Right kidney (tissue), 1 donor: ENCODE measurements at regions not wholly inside any gene's neighbourhood (a gene's known extent, or its start where the extent isn't known, plus 50 kb on each side); places are given as distances from the start of the nearest gene placed in this dataset.

Experiments used
- DNase-seq: peaks from one replicate; pipeline ENCODE4 v3.0.0-alpha.2; 2016

DNA sequence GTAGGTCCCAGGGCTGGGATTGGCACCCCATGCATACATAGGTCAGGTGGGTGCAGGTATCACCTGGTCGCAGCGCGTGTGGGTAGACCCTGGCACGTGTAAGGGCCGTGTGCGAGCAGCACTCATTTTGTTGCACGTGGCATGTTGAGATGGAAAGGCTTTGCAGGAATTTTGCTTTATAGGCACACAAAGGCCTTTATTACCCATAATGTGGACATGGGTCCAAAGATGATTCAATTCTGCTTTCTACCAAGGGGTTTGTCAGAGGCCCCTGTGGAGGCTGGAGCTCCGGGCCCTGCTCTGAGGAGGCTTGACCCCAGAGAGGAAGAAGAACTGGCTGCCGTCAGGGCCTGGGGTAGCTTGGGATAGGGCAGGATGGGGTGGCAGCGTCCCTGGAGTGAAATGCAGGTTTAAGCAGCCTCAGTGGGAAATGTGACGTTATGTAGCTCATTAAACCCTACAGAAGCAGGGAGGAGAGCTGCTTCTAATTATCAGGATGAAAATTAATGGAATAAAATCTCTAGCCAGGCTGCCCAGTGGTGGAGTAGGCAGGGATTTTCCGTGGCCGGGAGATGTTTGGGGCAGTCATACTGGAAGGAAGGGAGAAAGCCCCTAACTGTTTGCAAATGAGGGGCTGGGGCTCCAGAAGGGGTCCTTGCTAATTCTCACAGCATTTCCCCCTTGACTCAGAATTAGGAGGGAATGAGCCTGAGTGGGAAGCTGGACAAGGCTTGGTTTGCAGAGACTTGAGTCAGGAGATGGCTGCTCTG is 103.3 kb upstream of the PITX1 start:
- DNase-seq: no peak

DNA sequence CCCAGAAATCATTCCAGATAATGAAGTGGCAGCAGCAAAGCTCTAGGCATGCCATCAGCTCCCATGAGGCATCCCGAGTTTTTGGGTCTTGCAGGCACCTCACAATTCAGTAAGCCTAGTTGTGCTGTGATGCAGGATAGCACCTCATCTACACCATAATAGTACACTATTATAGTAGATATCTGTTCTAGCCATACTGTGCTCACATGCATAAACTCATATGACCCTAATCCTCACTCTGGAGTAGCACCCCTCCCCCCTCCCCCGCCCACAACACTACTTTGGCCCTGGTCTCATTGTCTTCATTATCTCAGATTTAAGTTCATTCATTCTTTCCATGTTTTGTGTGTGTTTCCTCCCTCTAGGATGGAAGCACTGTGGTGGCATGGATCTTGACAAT is 102.5 kb upstream of the PITX1 start:
- DNase-seq: no peak

DNA sequence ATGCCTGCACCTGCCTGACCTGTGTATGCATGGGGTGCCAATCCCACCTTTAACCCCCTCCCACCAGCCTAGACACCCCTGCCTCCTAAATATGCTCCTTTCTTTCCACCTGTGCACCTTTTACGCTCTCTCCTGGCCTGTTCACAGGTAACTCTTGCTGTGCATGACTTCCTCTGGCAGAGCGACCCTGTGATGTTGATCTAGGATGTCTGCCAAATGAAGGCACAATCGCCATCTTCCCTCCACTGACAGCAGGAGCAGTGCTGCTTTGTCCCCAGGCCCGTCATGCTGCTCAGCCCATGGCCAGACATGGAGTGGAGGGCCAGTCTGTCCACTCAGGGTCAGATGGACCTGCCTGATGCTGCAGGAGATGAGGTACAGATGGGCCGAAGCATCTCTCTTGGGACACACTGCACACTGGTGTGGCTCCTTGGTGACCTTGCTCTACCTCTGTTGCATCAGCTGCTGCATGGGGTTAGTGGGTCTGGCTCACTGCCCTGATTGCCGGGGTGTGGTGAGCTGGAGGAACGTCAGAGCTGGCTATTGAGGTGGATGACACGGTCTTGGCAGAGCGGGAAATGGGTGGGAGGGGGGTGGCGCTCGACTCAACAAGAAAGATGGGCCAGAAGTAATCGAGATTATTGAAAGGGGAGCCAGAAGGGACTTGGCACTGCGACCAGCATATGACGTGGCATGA is 101.7 kb upstream of the PITX1 start:
- DNase-seq: no peak

DNA sequence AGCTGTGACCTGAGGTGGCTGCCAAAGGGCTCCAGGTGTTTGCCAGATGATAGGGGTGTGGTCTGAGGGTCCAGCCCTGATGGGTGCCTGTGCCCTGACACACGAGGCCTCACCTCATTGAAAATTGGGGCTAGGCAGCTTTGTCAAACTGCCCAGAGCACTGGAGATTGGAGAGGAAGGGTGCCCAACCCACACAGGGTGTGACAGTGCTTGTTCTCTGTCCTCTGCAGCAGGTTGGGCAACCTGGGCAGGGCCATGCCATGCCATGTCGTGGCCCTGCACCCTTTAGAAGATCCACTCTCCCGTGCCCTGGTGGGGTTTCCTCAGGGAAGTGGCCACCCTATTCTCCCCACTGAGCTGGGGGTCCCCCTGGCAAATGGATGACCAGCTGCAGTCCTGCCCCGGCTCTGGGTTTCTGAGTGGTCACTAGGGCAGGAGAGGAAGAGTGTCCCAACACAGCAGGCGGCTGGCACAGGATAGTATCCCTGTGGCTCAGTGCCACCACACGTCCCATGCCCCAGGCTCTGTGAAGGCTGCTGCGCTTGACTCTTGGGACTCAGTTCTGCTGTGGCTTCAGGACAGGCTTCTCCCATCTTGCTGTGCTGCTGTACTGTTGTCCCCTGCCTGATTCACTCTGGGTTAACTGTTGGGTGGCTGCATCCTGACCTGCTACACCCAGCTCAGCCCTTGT is 100.8 kb upstream of the PITX1 start:
- no peak for DNase-seq

DNA sequence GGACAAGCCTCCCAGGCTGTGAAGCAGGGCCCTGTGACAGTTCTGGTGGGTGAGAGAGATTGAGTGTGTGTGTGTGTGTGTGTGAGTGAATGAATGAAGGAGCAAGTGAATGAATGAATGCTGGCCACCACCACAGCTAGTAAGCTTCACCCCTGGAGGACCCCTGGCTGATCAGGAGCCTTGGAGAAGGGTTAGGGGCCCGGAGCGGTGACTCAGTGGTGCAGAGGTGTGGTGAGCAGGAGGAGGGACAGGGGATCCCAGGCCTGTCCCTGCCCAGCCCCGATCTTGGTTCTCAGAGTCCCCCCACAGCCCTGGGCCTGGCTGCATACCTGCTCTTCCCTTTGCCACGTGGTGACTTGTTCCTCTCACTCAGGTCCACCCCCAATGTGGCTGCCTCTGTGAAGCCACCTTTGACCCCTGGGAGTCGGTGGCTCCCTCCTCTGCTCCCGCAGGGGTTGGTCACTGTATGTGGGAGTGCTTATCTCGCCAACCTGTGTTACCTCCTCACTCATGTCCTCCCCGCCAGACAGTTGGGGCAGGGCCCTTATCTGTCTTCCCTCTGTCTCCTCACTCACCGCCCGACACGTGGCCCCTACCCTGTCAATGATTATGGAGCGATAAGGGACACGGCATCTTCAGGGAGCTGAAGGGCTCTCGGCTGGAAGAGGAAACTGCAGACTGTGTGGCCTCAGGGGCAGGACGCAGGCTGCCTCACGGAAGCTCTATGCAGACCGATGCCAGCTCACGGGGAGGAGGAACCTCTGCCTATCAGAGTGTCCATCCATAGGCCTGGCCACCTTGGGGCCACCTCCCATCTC is 99.9 kb upstream of the PITX1 start:
- no peak for DNase-seq

DNA sequence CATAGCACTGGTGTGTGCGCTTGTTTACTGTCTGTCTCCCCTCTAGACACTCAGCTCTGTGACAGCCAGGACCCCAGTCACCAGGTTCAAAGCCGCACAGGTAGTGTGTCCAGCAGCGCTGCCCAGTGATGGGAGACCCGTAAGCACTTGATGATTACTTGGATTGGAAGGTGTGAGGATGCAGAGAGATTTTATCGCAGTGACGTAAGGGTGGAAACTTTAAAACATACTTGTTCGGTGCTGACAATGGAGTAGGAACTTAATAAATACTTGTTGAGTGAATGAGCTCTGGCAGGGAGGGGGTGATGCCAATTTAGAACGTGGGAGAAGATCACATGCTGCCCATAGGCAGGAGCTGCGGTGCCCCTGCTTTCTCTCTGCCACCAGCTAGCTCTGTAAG is 99.2 kb upstream of the PITX1 start:
- no peak for DNase-seq

DNA sequence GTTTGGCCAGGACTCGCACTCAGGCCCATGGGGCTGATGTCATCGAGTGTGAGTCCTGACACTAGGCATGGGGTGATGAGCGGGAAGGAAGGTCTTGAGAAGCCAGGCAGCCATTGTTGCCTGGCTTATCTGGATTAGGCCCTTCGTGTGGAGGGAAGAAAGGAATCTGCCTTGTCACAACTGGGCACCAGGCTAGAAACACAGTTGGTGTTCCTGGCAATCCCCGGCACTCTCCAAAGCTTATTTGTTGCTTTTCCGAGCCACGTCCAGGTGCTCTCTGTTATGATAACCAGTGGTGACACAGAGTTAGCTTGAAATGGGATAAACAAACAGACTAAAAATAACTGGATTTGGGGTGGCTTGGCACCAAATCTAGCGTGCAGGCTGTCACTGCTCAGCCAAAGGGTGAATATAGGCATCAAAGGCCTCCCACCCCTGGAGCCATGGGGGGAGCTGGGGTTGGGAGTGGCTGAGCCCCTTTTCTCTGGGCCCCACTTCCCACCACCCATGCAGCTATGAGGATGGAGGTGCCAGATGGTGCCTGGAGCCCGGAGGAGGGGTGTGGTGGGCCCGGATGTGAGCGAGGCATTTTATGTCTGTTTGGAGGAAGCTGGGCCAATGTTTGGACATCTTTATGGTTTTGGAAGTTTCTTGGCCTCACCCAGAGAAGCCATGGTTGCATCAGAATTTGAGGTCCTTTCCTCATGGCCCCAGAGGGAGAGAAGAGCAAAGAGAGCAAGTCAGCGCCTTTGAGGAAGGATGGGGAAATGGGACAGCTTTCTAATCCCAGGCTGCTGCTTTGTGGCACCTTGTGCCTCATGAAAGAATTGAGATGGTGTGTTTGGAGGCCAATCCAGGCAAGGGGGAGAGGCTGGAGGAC is 98.0 kb upstream of the PITX1 start:
- no peak for DNase-seq

DNA sequence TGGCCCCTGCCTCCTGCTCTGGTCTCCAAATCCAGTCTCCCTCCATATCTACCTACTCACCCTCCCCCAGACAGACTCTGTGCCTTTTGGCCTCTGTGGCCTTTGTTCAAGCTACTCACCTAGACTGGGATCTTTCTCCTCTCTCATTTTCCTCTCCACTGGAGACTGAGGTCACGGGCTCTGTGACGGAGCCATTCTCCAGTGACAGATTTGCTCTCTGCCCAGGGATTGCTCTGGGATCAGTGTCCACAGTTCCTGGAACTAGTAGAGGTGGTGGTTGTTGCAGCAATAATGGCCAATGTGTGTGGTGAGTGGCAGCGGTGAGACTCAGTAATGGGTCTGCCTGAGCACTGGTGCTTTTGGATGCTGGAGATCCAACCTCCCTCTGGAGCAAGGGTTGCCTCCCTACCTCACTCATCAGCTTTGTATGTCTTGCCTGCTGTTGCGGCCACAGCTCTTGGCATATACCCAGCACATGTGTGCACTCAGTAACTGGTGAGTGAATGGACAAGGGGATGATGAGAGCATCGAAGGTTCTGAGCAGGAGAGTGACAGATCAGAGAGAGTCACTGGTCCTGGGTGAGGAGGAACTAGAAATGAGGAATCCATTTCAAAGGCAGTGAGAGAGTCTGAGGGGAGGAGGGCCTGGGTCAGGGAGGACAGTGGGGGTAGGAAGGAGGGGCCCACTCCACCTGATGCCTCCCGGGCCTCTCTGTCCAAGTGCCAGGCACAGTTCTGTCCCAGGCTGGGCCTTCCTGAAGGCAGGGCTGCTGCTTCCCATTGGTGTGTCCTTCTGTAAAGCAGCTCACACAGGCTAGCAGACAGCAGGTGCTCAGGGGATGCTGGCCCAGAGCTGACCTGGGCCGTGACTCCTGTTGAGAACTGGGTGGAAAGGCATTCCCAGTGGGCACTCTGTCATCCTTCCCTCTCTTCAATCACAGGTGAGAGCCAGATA is 96.5 kb upstream of the PITX1 start:
- DNase-seq: no peak

DNA sequence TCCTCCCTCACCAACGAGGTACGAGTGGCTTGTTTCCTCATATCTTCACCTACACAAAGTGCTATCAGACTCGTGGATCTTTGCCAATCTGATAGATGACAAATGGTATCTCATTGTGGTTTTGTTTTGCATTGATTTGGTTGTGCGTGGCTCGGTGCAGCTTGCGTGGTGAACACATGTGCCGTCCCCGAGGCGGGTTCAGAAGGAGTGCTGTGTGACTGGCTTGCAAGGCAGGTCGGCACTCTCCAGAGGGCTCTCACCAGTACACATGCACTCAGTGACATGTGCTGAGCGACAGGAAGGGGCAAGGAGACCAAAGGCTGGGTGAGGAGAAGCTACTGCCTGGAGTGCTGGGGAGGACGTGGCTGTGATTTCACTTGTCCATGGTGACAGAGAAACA is 95.3 kb upstream of the PITX1 start:
- DNase-seq: no peak

DNA sequence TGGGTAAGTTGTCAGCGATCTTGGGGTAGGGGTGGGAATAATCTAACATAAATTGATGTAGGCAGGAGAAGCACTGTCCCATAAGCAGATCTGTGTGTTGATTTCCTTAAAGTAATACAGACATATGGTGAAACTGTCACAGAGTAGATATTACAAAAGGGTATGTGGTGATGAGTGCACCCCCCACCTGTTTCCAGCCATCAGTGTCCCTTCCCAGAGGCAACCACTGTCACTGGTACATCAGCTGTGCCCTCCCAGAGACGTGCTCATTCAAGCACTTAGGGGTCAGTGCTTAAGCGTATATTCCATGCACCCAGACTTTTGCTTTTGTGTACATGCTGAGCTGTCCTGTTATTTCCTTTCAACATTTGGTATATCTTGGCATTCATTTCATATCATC is 94.3 kb upstream of the PITX1 start:
- no peak for DNase-seq

DNA sequence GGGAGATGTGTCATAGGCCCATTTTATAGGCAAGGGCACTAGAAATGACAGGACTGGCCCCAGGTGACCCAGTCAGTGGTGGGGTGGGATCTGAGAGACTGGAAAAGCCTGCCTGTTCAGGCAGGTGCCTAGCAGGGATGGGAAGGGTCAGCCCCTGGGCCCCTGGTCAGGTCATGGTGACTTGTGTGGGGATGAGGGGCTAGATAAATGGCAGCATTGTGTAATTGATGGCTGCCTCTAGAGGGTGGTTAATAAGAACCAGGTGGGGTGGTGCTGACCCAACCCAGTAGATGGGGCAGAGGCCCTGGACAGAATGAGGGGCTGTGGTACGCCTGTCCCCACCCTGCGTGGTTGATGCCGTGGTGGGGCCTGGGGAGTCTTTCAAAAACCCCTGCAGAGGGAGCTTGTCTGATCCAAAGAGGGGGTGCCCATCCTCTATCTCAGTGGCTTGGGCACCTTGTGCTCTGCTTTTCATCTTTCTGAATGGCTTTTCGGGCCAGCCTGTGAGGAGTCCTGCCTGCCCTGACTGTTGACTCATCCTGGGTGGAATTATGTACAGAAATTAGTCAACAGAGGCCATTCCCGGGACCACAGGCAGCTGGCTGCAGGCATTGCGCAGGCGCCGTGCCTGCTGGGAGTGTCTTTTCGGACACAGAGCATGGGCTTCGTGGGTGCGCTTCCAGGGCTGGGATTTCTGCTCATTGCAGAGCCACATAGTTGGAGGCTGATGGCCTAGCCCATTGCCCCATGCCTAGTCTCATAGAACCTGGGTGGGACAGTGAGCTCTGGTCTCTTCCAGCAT is 93.6 kb upstream of the PITX1 start:
- DNase-seq: no peak

DNA sequence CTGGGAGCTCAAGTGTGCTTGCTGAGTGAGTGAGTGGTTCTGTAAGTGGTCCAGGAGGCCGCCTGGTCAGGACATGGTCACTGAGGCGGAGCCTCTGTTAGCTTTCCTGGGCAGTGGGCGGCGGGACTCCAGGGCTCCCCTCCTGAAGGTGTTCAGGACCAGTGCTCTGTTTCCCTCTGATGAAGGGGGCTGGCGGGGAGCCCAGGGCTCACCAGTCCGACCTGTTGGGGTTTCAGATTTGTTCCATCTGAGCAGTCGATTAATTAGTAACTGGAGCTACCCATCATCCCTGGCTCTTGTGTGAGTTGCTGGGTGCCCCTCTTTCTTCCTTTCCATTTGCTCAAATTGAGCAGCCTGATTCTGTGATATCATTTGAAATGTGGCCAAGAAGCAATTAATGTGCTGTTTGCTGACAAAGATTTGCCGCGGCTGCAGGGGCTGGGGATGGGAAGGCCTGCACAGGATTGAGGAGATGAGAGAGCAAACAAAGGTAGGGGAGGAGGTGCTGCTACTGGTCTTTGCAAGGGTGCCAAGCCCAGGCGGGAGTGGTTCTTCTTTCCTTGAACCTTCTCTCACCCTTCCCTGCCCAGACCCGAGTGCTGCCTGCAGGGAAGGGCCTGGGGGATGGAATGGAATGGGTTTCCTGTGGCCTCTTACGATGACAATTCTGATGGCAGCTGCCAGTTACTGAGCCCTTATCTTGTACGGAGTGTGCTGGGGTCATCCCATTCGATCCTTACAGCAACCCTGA is 92.8 kb upstream of the PITX1 start:
- DNase-seq: peak; percentile 51

DNA sequence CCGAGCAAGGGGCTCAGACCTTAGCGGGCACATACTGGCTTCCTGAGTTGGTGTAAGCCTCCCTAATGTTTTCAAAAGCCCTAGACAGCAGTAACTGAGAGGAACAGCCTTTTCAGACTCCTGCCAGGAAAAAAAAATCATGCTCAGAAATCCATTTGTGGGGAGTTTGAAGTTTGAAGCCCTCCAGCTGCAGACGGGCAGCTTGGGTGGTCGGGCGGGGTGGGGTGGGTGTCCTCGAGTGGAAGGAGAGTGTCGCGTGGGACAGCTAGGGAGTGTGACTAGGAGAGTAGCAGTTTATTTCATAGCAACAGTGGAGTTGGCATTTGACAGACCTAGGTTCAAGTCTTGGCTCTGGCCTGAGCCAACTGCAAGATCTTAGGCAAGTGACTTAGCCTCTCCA is 90.7 kb upstream of the PITX1 start:
- DNase-seq: no peak

DNA sequence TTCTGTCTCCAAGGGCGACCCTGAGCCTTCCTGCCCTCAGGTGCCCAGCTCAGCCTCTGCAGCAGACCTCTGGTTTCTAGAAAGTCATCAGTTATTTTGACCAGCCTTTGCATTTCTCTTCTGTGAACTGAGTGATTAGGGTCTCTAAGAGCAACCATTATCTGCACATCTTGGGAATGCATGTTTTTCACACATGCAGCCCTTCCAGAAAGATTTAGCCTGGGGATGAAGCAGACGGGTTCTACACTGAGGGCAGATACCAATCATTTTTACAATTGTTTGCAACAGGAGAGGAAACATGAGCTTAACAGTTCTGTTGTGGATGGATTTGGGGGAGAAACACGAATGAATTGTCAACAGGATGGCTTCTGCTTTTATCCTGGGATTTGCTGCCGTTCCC is 90.1 kb upstream of the PITX1 start:
- no peak for DNase-seq

DNA sequence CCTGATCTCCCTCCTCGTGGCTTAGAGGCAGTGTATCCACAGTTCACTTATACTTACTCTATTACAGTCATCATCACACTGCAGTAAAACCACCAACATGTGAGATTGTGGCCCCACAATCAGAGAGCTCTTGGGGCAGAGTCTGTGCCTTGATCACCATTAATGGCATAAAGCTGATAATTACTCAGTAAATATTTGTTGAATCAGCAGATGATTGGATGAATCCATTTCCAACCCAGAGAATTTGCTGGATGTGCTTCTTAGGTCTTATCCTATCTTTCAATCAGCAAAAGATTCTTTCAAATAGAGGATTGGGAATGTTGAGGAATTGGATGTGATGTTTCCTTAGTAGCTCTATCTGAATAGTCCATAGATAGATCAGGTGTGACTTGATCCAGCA is 88.8 kb upstream of the PITX1 start:
- no peak for DNase-seq

DNA sequence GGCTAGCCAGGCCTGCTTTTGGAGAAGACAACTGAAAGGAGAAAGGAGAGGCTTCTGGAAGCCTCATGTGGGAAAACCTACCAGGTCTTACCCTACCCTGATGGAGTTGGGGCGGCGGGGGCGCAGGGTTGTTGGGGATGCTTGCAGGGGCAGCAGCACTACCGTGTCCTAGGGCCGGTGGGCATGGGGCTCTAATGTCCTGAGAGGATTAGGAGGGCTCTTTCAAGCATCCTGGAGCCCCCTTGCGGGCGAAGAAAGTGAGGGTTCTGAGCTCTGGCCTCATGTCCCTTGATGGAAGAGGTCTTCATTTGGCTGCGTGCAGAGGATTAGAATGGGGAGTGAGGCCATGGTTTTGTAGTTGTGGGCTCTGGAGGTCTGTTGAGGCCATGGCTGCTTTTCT is 86.9 kb upstream of the PITX1 start:
- no peak for DNase-seq

DNA sequence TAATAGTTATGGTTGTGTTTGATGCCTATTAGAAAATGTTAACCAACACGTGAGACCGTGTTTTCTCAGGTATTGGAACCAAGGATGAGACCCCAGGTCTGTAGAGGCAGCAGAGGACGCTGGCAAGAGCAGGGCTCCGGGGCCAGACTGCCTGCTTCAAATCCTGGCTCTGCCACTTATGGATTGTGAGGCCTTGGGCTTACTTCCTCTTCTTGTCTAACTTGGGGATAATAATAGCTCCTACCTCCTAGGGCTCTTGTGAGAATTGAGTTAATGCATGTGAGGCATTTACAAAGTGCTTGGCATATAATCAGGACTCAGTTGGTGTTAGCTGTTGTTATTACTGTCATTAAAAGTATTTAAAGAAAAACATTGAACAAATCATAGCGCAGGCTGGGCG is 85.5 kb upstream of the PITX1 start:
- DNase-seq: no peak

DNA sequence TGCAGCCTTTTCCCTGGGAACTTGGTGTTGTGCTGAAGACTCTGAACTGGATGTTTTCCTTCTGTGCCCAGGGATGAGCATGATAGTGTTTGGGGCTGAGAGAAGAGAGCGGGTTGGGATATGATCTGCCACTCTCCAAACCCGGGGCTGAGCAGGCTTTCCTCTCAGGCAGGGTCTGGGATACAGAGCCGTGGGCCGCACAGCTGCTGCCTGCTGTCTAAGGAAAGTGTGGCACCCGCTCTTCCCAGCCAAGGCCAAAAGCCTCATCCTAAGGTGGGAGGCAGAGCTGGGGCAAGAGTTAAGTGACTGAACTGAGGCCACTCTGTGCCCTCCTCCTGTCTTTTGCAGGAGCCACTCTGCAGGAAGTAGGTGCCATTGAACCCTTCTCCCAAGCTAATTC is 83.6 kb upstream of the PITX1 start:
- no peak for DNase-seq

DNA sequence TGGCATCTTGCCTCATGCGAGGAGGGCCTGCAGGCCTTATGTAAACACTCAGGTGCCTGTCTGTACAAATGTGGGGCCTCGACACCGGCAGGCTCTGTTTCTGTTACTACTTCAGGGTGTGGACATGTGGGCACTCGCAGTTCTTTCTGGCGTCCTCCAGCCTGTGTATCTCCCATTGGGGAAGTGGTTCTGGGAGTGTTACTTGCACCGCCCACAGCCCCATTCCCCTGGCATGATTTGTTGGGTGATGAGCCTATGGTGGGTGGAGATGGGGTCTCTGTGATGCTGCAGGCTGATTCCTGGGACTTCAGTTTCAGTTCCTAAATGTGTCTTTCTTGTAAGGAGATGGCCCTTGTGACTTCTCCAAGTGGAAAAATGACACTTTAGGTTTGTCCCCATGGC is 82.1 kb upstream of the PITX1 start:
- DNase-seq: no peak
